GM23248 (cell line): ENCODE measurements at regions not wholly inside any gene's neighbourhood (a gene's known extent, or its start where the extent isn't known, plus 50 kb on each side); places are given as distances from the start of the nearest gene placed in this dataset. TPM values are rescaled to one million over a fixed set of nuclear protein-coding genes. Genes with fewer than 3 reads are reported as not detected.
"Not testable (repeated sequence)": the region's sequence is repeated elsewhere in the genome, so short reads cannot be mapped to it uniquely, and the experiment has no call there.

ENCODE experiments used
- DNase-seq: peaks from one replicate; pipeline ENCODE4 v3.0.0-alpha.2; 2015
- H2AFZ ChIP-seq: fragments of 200-600 bp; sonication (generic); 2 replicates; pipeline ENCODE4 v1.6.1; 2016; ENCODE audit warnings: antibody characterized with exemption
- H3F3A ChIP-seq: fragments of 200-600 bp; sonication (generic); 2 replicates; pipeline ENCODE4 v1.6.1; 2016; ENCODE audit warnings: mild to moderate bottlenecking, antibody characterized with exemption, mixed run types; ENCODE audit not compliant: insufficient read depth
- H3K27ac ChIP-seq: fragments of 200-600 bp; sonication (generic); 2 replicates; pipeline ENCODE4 v1.5.1; 2016; ENCODE audit warnings: mild to moderate bottlenecking
- H3K27me3 ChIP-seq: fragments of 200-600 bp; sonication (generic); replicated peaks from 2 replicates; pipeline ENCODE4 v1.6.1; 2016; ENCODE audit warnings: mild to moderate bottlenecking; ENCODE audit not compliant: insufficient read depth
- H3K36me3 ChIP-seq: fragments of 200-600 bp; sonication (generic); 2 replicates; pipeline ENCODE4 v1.6.1; 2016; ENCODE audit warnings: low read depth, mild to moderate bottlenecking
- H3K4me1 ChIP-seq: fragments of 200-600 bp; sonication (generic); 2 replicates; pipeline ENCODE4 v1.6.1; 2016; ENCODE audit warnings: mild to moderate bottlenecking; ENCODE audit not compliant: insufficient read depth
- H3K4me2 ChIP-seq: fragments of 200-600 bp; sonication (generic); one replicate; pipeline ENCODE4 v1.6.1; 2016; ENCODE audit warnings: mild to moderate bottlenecking; ENCODE audit not compliant: unreplicated experiment
- H3K4me3 ChIP-seq: fragments of 200-600 bp; sonication (generic); 2 replicates; pipeline ENCODE4 v1.5.1; 2016; ENCODE audit warnings: mild to moderate bottlenecking
- H3K79me2 ChIP-seq: fragments of 200-600 bp; sonication (generic); 2 replicates; pipeline ENCODE4 v1.6.1; 2016; ENCODE audit warnings: mild to moderate bottlenecking; ENCODE audit not compliant: insufficient read depth
- H3K9ac ChIP-seq: fragments of 200-600 bp; sonication (generic); 2 replicates; pipeline ENCODE4 v1.6.1; 2016; ENCODE audit warnings: mild to moderate bottlenecking
- H3K9me2 ChIP-seq: fragments of 200-600 bp; sonication (generic); 2 replicates; pipeline ENCODE4 v1.6.1; 2016; ENCODE audit warnings: mixed run types, mild to moderate bottlenecking, moderate library complexity; ENCODE audit not compliant: insufficient read depth
- H3K9me3 ChIP-seq: fragments of 200-600 bp; sonication (generic); one replicate; pipeline ENCODE4 v1.6.1; 2017; ENCODE audit warnings: low read depth
- H4K20me1 ChIP-seq: fragments of 200-600 bp; sonication (generic); 2 replicates; pipeline ENCODE4 v1.6.0; 2016; ENCODE audit not compliant: insufficient read depth
- WGBS, 2 experiments: methylation state at CpG; one replicate each; pipeline ENCODE4 v1.1.6; 2015 to 2017; ENCODE audit warnings: low lambda C conversion rate in 2 of 2, low coverage in 1 of 2; ENCODE audit errors: missing lambda C conversion rate in 2 of 2; 5-methylcytosine and 5-hydroxymethylcytosine counted together
- in situ Hi-C: fragments of 300-500 bp; cut with MboI; formaldehyde crosslinking; loops from 2 replicates; pipeline ENCODE4 v1.15.0; 2020
- small RNA-seq: library from RNA; depleted of rRNA; stranded (forward); fragments of <200 nt; gene quantifications from one replicate; pipeline ENCODE3, GENCODE V24; 2014; ENCODE audit warnings: low read depth, low replicate concordance

GRCh38 chr1:146282807-146283526 lies 54.1 kb upstream of the NOTCH2NLA start:
- H3K4me2 ChIP-seq, DNase-seq, H3K27ac ChIP-seq, H3F3A ChIP-seq, in situ Hi-C loops, H3K79me2 ChIP-seq, H3K27me3 ChIP-seq, H4K20me1 ChIP-seq, H3K9me3 ChIP-seq, H3K4me1 ChIP-seq, H2AFZ ChIP-seq, H3K9ac ChIP-seq, H3K36me3 ChIP-seq, H3K4me3 ChIP-seq, H3K9me2 ChIP-seq: not testable (repeated sequence)
- no CpG with 5 or more reads among the region's 5 CpGs for WGBS, 2 experiments

- WGBS, 2 experiments, result no CpG with 5 or more reads among the region's 4 CpGs
- DNase-seq, H3K27me3 ChIP-seq, H3K79me2 ChIP-seq, H3K9me2 ChIP-seq, H3K9me3 ChIP-seq, H3K36me3 ChIP-seq, H3K4me3 ChIP-seq, H4K20me1 ChIP-seq, H3K4me1 ChIP-seq, in situ Hi-C loops, H3K9ac ChIP-seq, H3K27ac ChIP-seq, H3K4me2 ChIP-seq, H2AFZ ChIP-seq, H3F3A ChIP-seq: not testable (repeated sequence)
These were observed 52.7 kb upstream of the NOTCH2NLA start for GRCh38 chr1:146281522-146281921.

DNA sequence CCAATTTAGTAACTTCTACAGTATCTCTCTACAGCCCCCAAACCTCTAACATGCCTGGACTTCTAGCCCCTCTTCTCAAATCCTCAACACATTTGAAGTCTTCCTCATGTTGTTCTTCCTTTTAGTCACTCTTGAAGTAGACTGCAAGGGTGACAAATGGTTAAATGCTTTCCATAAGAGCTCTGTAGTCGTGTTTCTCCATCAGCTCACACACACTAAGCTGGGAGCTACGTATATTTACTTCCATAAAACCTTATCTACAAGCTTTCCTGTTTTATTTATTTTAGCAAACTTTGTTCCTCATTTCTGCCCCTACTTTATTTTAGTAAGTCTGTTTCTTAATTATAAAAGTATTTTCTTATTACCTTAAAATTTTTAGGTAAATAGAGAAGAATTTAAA lies 49.9 kb upstream of the NOTCH2NLA start:
- H3K9me2 ChIP-seq, DNase-seq, in situ Hi-C loops, H3K4me2 ChIP-seq, H2AFZ ChIP-seq, H4K20me1 ChIP-seq, H3K4me3 ChIP-seq, H3K36me3 ChIP-seq, H3K27ac ChIP-seq, H3K27me3 ChIP-seq, H3K4me1 ChIP-seq, H3K9ac ChIP-seq, H3K79me2 ChIP-seq, H3K9me3 ChIP-seq, H3F3A ChIP-seq: not testable (repeated sequence)
- WGBS, 2 experiments, result no CpG with 5 or more reads among the region's 2 CpGs

Small RNA genes lying in the stretch of these regions (small RNA-seq; reads per million reads assigned to genes)
- gene RF00003, result not detected
- gene RF00619, result not detected
- gene RNA5SP536, result not detected
- gene RNU6-1071P, result not detected
